Stimulated activated naive B cell treated with anti-CD40 and anti-IgM and Interleukin-4, amounts not matched to agents 10 μg/mL and 1 μg/mL and 100 μg/mL, for 72 hours (primary cell): ENCODE measurements at regions not wholly inside any gene's neighbourhood (a gene's known extent, or its start where the extent isn't known, plus 50 kb on each side); places are given as distances from the start of the nearest gene placed in this dataset.

Experiments
- ATAC-seq, 2 donors: fragments of 150-1000 bp; cut with Tn5 transposase; replicated peaks; 2 replicates each; pipeline ENCODE4 v1.10.0; 2021; ENCODE audit warnings: moderate library complexity in 1 of 2
- DNase-seq: peaks from one replicate; pipeline ENCODE4 v3.0.0; 2021
- H3K27ac Mint-ChIP-seq: one replicate; pipeline ENCODE4 v1.8.0; 2022; ENCODE audit warnings: mild to moderate bottlenecking, mixed read lengths
- H3K27me3 Mint-ChIP-seq, 2 donors: one replicate each; pipeline ENCODE4 v1.8.0; 2022; ENCODE audit warnings: mixed read lengths in 2 of 2
- H3K36me3 Mint-ChIP-seq, 2 donors: one replicate each; pipeline ENCODE4 v1.8.0; 2022; ENCODE audit warnings: mixed read lengths in 2 of 2, mild to moderate bottlenecking in 1 of 2
- H3K4me1 Mint-ChIP-seq, 2 donors: one replicate each; pipeline ENCODE4 v1.8.0; 2022; ENCODE audit warnings: mixed read lengths in 2 of 2, mild to moderate bottlenecking in 1 of 2
- H3K4me3 Mint-ChIP-seq, 2 donors: one replicate each; pipeline ENCODE4 v1.8.0; 2022; ENCODE audit warnings: mild to moderate bottlenecking in 2 of 2, mixed read lengths in 2 of 2, moderate library complexity in 1 of 2
- H3K9me3 Mint-ChIP-seq, 2 donors: one replicate each; pipeline ENCODE4 v1.8.0; 2022; ENCODE audit warnings: mixed read lengths in 2 of 2, mild to moderate bottlenecking in 1 of 2

- peaks cover 4 to 16% of the 10 kb centered on the region in 2 donors for H3K4me1 Mint-ChIP-seq
- no peak overlapping the region for H3K27ac Mint-ChIP-seq
- peaks cover 52 to 54% of the 10 kb centered on the region in 2 donors for H3K27me3 Mint-ChIP-seq
- ATAC-seq = no peak
- no peaks in the 10 kb centered on the region for H3K9me3 Mint-ChIP-seq
- no peak for DNase-seq
- peaks cover 0 to 4% of the 10 kb centered on the region in 2 donors for H3K36me3 Mint-ChIP-seq
- no peak overlapping the region for H3K4me3 Mint-ChIP-seq
Measured at GRCh38 chr17:420479-421175, 68.0 kb upstream of the RPH3AL start.

- H3K36me3 Mint-ChIP-seq = peaks cover 5 to 12% of the 10 kb centered on the region in 2 donors
- H3K4me1 Mint-ChIP-seq = peaks cover 4 to 22% of the 10 kb centered on the region in 2 donors
- no peak overlapping the region for H3K27ac Mint-ChIP-seq
- no peaks in the 10 kb centered on the region for H3K9me3 Mint-ChIP-seq
- no peak overlapping the region for H3K4me3 Mint-ChIP-seq
- H3K27me3 Mint-ChIP-seq = peaks cover 53 to 67% of the 10 kb centered on the region in 2 donors
- no peak for ATAC-seq
- DNase-seq = no peak
Measured at GRCh38 chr17:419073-419735, 66.6 kb upstream of the RPH3AL start.

- H3K27ac Mint-ChIP-seq = no peak overlapping the region
- no peak overlapping the region for H3K4me3 Mint-ChIP-seq
- ATAC-seq (peak; percentile 40 to 70), DNase-seq (no peak)
- peaks cover 53 to 70% of the 10 kb centered on the region in 2 donors for H3K27me3 Mint-ChIP-seq
- peaks cover 8 to 27% of the 10 kb centered on the region in 2 donors for H3K4me1 Mint-ChIP-seq
- H3K36me3 Mint-ChIP-seq = peaks cover 10 to 16% of the 10 kb centered on the region in 2 donors
- no peaks in the 10 kb centered on the region for H3K9me3 Mint-ChIP-seq
Measured at GRCh38 chr17:418421-418751, 65.8 kb upstream of the RPH3AL start.

GRCh38 chr17:417691-418420 lies 65.2 kb upstream of the RPH3AL start:
- DNase-seq (no peak), ATAC-seq (no peak)
- Mint-ChIP-seq H3K4me1 (peaks cover 8 to 29% of the 10 kb centered on the region in 2 donors), H3K4me3 (no peak overlapping the region), H3K9me3 (no peaks in the 10 kb centered on the region), H3K36me3 (peaks cover 13 to 16% of the 10 kb centered on the region in 2 donors), H3K27ac (no peak overlapping the region), H3K27me3 (peaks cover 51 to 71% of the 10 kb centered on the region in 2 donors)

GRCh38 chr17:416293-417206 lies 63.9 kb upstream of the RPH3AL start:
- Mint-ChIP-seq H3K36me3 (peaks cover 14 to 16% of the 10 kb centered on the region in 2 donors), H3K4me1 (peaks cover 11 to 42% of the 10 kb centered on the region in 2 donors), H3K9me3 (no peaks in the 10 kb centered on the region), H3K27ac (peak overlapping the region; percentile 70), H3K4me3 (peak overlapping the region; percentile 1 to 55), H3K27me3 (peaks cover 39 to 71% of the 10 kb centered on the region in 2 donors)
- no peak for DNase-seq
- peak; percentile 74 to 81 for ATAC-seq

GRCh38 chr17:413706-414380 lies 61.2 kb upstream of the RPH3AL start:
- ATAC-seq = no peak

GRCh38 chr17:413016-413350 lies 60.4 kb upstream of the RPH3AL start:
- Mint-ChIP-seq H3K4me3 (no peak overlapping the region), H3K36me3 (peaks cover 23 to 26% of the 10 kb centered on the region in 2 donors), H3K9me3 (peaks cover 6 to 7% of the 10 kb centered on the region in 2 donors), H3K4me1 (peaks cover 31 to 68% of the 10 kb centered on the region in 2 donors), H3K27ac (no peak overlapping the region), H3K27me3 (peaks cover 19 to 56% of the 10 kb centered on the region in 2 donors)
- ATAC-seq = no peak
- DNase-seq = no peak

More at GRCh38 chr17:413706-414380, 61.2 kb upstream of the RPH3AL start:
- peaks cover 23 to 26% of the 10 kb centered on the region in 2 donors for H3K36me3 Mint-ChIP-seq
- peaks cover 26 to 62% of the 10 kb centered on the region in 2 donors for H3K27me3 Mint-ChIP-seq
- no peak overlapping the region for H3K4me3 Mint-ChIP-seq
- peaks cover 6 to 7% of the 10 kb centered on the region in 2 donors for H3K9me3 Mint-ChIP-seq
- peak overlapping the region; percentile 28 for H3K27ac Mint-ChIP-seq
- DNase-seq = no peak
- peaks cover 31 to 69% of the 10 kb centered on the region in 2 donors for H3K4me1 Mint-ChIP-seq

- H3K27me3 Mint-ChIP-seq = peaks cover 13 to 50% of the 10 kb centered on the region in 2 donors
Measured at GRCh38 chr17:412211-413015, 59.8 kb upstream of the RPH3AL start.

GRCh38 chr17:411421-412120 lies 59.0 kb upstream of the RPH3AL start:
- peak overlapping the region; percentile 16 for H3K27ac Mint-ChIP-seq
- ATAC-seq = no peak
- peaks cover 28 to 60% of the 10 kb centered on the region in 2 donors for H3K4me1 Mint-ChIP-seq
- peak overlapping the region; percentile 84 to 92 for H3K4me3 Mint-ChIP-seq
- no peak for DNase-seq
- peaks cover 6 to 7% of the 10 kb centered on the region in 2 donors for H3K9me3 Mint-ChIP-seq
- H3K27me3 Mint-ChIP-seq = peaks cover 12 to 45% of the 10 kb centered on the region in 2 donors
- peaks cover 23 to 26% of the 10 kb centered on the region in 2 donors for H3K36me3 Mint-ChIP-seq

More at GRCh38 chr17:412211-413015, 59.8 kb upstream of the RPH3AL start:
- no peak for DNase-seq
- no peak for ATAC-seq
- H3K27ac Mint-ChIP-seq = no peak overlapping the region
- H3K4me3 Mint-ChIP-seq = peak overlapping the region in 1 of 2 donors; percentile 23
- H3K9me3 Mint-ChIP-seq = peaks cover 6 to 7% of the 10 kb centered on the region in 2 donors
- H3K4me1 Mint-ChIP-seq = peaks cover 31 to 64% of the 10 kb centered on the region in 2 donors
- peaks cover 23 to 26% of the 10 kb centered on the region in 2 donors for H3K36me3 Mint-ChIP-seq

- Mint-ChIP-seq H3K27me3 (peaks cover 12 to 39% of the 10 kb centered on the region in 2 donors), H3K36me3 (peaks cover 23% of the 10 kb centered on the region in 2 donors), H3K4me1 (peaks cover 27 to 54% of the 10 kb centered on the region in 2 donors), H3K27ac (peak overlapping the region; percentile 98), H3K4me3 (peak overlapping the region; percentile 84 to 92), H3K9me3 (peaks cover 6 to 7% of the 10 kb centered on the region in 2 donors)
- peak in 1 of 2 donors; percentile 19 for ATAC-seq
- DNase-seq = no peak
Measured at GRCh38 chr17:410543-411401, 58.2 kb upstream of the RPH3AL start.

GRCh38 chr17:409848-410542 lies 57.4 kb upstream of the RPH3AL start:
- Mint-ChIP-seq H3K27me3 (peaks cover 12 to 35% of the 10 kb centered on the region in 2 donors), H3K9me3 (peaks cover 6 to 7% of the 10 kb centered on the region in 2 donors), H3K4me3 (peak overlapping the region; percentile 84 to 92), H3K27ac (peak overlapping the region; percentile 98), H3K36me3 (peaks cover 20 to 23% of the 10 kb centered on the region in 2 donors), H3K4me1 (peaks cover 27 to 48% of the 10 kb centered on the region in 2 donors)
- peak; percentile 99 for DNase-seq
- peak; percentile 91 to 92 for ATAC-seq
